GM23338 (cell line): ENCODE measurements at regions not wholly inside any gene's neighbourhood (a gene's known extent, or its start where the extent isn't known, plus 50 kb on each side); places are given as distances from the start of the nearest gene placed in this dataset.

Experiments used
- ATAC-seq: fragments of 200-7000 bp; cut with Tn5 transposase; 3 replicates; pipeline ENCODE4 v1.9.1; 2020
- DNase-seq: peaks from one replicate; pipeline ENCODE4 v3.0.0-alpha.2; 2015; ENCODE audit warnings: low spot score
- H2AFZ ChIP-seq: fragments of 200-600 bp; sonication (generic); 2 replicates; pipeline ENCODE4 v1.8.0; 2016; ENCODE audit warnings: antibody characterized with exemption, mild to moderate bottlenecking, moderate library complexity
- H3F3A ChIP-seq: fragments of 200-600 bp; sonication (generic); replicated peaks from 2 replicates; pipeline ENCODE4 v1.8.0; 2017; ENCODE audit warnings: antibody characterized with exemption, mixed run types, low read depth
- H3K27ac ChIP-seq: fragments of 200-600 bp; sonication (generic); 2 replicates; pipeline ENCODE4 v1.6.1; 2016; ENCODE audit warnings: low read depth
- H3K27me3 ChIP-seq: fragments of 200-600 bp; sonication (generic); 2 replicates; pipeline ENCODE4 v1.8.0; 2016; ENCODE audit warnings: mild to moderate bottlenecking, mixed run types, moderate library complexity; ENCODE audit not compliant: insufficient read depth
- H3K36me3 ChIP-seq: fragments of 200-600 bp; sonication (generic); 2 replicates; pipeline ENCODE4 v1.8.0; 2016; ENCODE audit warnings: mild to moderate bottlenecking; ENCODE audit not compliant: insufficient read depth
- H3K4me1 ChIP-seq: fragments of 200-600 bp; sonication (generic); 2 replicates; pipeline ENCODE4 v1.8.0; 2016; ENCODE audit warnings: mild to moderate bottlenecking, moderate library complexity; ENCODE audit not compliant: insufficient read depth
- H3K4me2 ChIP-seq: fragments of 200-600 bp; sonication (generic); 2 replicates; pipeline ENCODE4 v1.7.1; 2017; ENCODE audit warnings: mixed run types
- H3K4me3 ChIP-seq: fragments of 200-600 bp; sonication (generic); 2 replicates; pipeline ENCODE4 v1.6.1; 2016; ENCODE audit warnings: mixed run types
- H3K79me2 ChIP-seq: fragments of 200-600 bp; sonication (generic); replicated peaks from 2 replicates; pipeline ENCODE4 v1.8.0; 2017; ENCODE audit warnings: mild to moderate bottlenecking; ENCODE audit not compliant: insufficient read depth
- H3K9me2 ChIP-seq: fragments of 200-600 bp; sonication (generic); 2 replicates; pipeline ENCODE4 v1.8.0; 2017; ENCODE audit not compliant: insufficient read depth
- H4K20me1 ChIP-seq: fragments of 200-600 bp; sonication (generic); replicated peaks from 2 replicates; pipeline ENCODE4 v1.8.0; 2017; ENCODE audit warnings: mild to moderate bottlenecking; ENCODE audit not compliant: insufficient read depth
- H3K27ac Mint-ChIP-seq: 2 replicates; pipeline ENCODE4 v1.8.0; 2020; ENCODE audit warnings: inconsistent platforms, mild to moderate bottlenecking, moderate library complexity, mixed read lengths
- H3K27me3 Mint-ChIP-seq: 3 replicates; pipeline ENCODE4 v1.8.0; 2022; ENCODE audit warnings: low read depth, mild to moderate bottlenecking, moderate library complexity, mixed read lengths, inconsistent platforms; ENCODE audit not compliant: insufficient read depth, poor library complexity
- H3K36me3 Mint-ChIP-seq: 3 replicates; pipeline ENCODE4 v1.8.0; 2021; ENCODE audit warnings: low read depth, mild to moderate bottlenecking, inconsistent platforms, moderate library complexity, mixed read lengths
- H3K4me1 Mint-ChIP-seq: 3 replicates; pipeline ENCODE4 v1.8.0; 2020; ENCODE audit warnings: mild to moderate bottlenecking, inconsistent platforms, mixed read lengths
- H3K4me3 Mint-ChIP-seq: 3 replicates; pipeline ENCODE4 v1.8.0; 2021; ENCODE audit warnings: moderate library complexity, mild to moderate bottlenecking, inconsistent platforms, mixed read lengths
- H3K9me3 Mint-ChIP-seq: 3 replicates; pipeline ENCODE4 v1.8.0; 2020; ENCODE audit warnings: moderate library complexity, mild to moderate bottlenecking, inconsistent platforms, mixed read lengths
- CREB1 ChIP-seq: fragments of 250-450 bp; sonication (Bioruptor Pico); IDR thresholded peaks from 2 replicates; pipeline ENCODE4 v1.5.0; 2020; ENCODE audit warnings: low read depth, mild to moderate bottlenecking, moderate library complexity
- CTCF ChIP-seq, 2 experiments: fragments of 200-600 bp in 1 of 2; sonication (generic) in 1 of 2; conservative IDR thresholded peaks; 2 replicates each; pipeline versions ENCODE4 v1.5.1 to v1.6.1; 2016 to 2017; ENCODE audit warnings: antibody characterized with exemption in 2 of 2, low read depth in 2 of 2, mild to moderate bottlenecking in 2 of 2, moderate library complexity in 1 of 2
- EZH2 ChIP-seq: fragments of 200-600 bp; sonication (generic); IDR thresholded peaks from one replicate; pipeline ENCODE4 v1.8.0; 2017; ENCODE audit warnings: antibody characterized with exemption, mild to moderate bottlenecking, low read depth; ENCODE audit not compliant: unreplicated experiment
- EZH2phosphoT487 ChIP-seq: fragments of 200-600 bp; sonication (generic); IDR thresholded peaks from one replicate; pipeline ENCODE4 v1.8.1; 2018; ENCODE audit warnings: antibody characterized with exemption; ENCODE audit not compliant: unreplicated experiment
- NANOG ChIP-seq: IDR thresholded peaks from 2 replicates; pipeline ENCODE4 v1.6.1; 2016; ENCODE audit warnings: antibody characterized with exemption, borderline replicate concordance
- POLR2AphosphoS5 ChIP-seq: IDR thresholded peaks from 2 replicates; pipeline ENCODE4 v1.6.1; 2016; ENCODE audit warnings: antibody characterized with exemption, low read depth
- REST ChIP-seq: IDR thresholded peaks from one replicate; pipeline ENCODE4 v1.6.1; 2018; ENCODE audit warnings: antibody characterized with exemption; ENCODE audit not compliant: unreplicated experiment

- TF ChIP-seq REST (no peak), POLR2AphosphoS5 (no peak), CTCF (conservative IDR thresholded peaks at IDR 0.05; ENCODE audit: low read depth in 2 of 2) (no peak), EZH2phosphoT487 (no peak)
Measured at GRCh38 chr2:181264001-181264400, 193.2 kb upstream of the ITGA4 start (continued).

- no peak; the same call in 2 of the 3 replicates for ATAC-seq
- H3K4me3 Mint-ChIP-seq: no peak overlapping the region
- TF ChIP-seq EZH2: no peak
- TF ChIP-seq NANOG: no peak
- no peak for TF ChIP-seq REST
- TF ChIP-seq POLR2AphosphoS5: no peak
- TF ChIP-seq CTCF (conservative IDR thresholded peaks at IDR 0.05; ENCODE audit: low read depth in 2 of 2): no peak
- TF ChIP-seq CREB1 (CRISPR knock-in tag): no peak
Measured at GRCh38 chr2:181264441-181264840, 192.7 kb upstream of the ITGA4 start.

More at GRCh38 chr2:181264441-181264840, 192.7 kb upstream of the ITGA4 start:
- Histone ChIP-seq H3K4me3 (no peak overlapping the region), H2AFZ (no peak overlapping the region), H3K36me3 (no peaks in the 10 kb centered on the region), H3K9me2 (peaks cover 8% of the 10 kb centered on the region), H3K27ac (no peak overlapping the region), H3K27me3 (no peaks in the 10 kb centered on the region), H4K20me1 (no peaks in the 10 kb centered on the region), H3K4me1 (peaks cover 17% of the 10 kb centered on the region), H3K79me2 (no peaks in the 10 kb centered on the region), H3K4me2 (no peak overlapping the region), H3F3A (no peaks in the 10 kb centered on the region)
- H3K27ac Mint-ChIP-seq: no peak overlapping the region
- H3K27me3 Mint-ChIP-seq: no peaks in the 10 kb centered on the region
- no peak for DNase-seq
- peaks cover 27% of the 10 kb centered on the region for H3K4me1 Mint-ChIP-seq
- no peaks in the 10 kb centered on the region for H3K36me3 Mint-ChIP-seq
- H3K9me3 Mint-ChIP-seq: no peaks in the 10 kb centered on the region
